ENCODE measurements at regions not wholly inside any gene's neighbourhood (a gene's known extent, or its start where the extent isn't known, plus 50 kb on each side); places are given as distances from the start of the nearest gene placed in this dataset.
"Not testable (repeated sequence)": the region's sequence is repeated elsewhere in the genome, so short reads cannot be mapped to it uniquely, and the experiment has no call there.

GRCh38 chr4:114400531-114400930 is 198.1 kb upstream of the UGT8 start:
- Histone ChIP-seq H3K4me3 (ENCODE audit: low read length) (no peak overlapping the region), H3K4me1 (ENCODE audit: control insufficient read depth, insufficient read depth, low read length) (no peaks in the 10 kb centered on the region), H3K4me2 (ENCODE audit: low read length) (no peak overlapping the region), H3K27me3 (ENCODE audit: control insufficient read depth, insufficient read depth, low read length) (no peaks in the 10 kb centered on the region), H3K9ac (ENCODE audit: low read depth, low read length) (no peak overlapping the region), H3K9me3 (replicated peaks; ENCODE audit: low read length) (no peaks in the 10 kb centered on the region), H3K36me3 (ENCODE audit: insufficient read depth, low read length) (no peaks in the 10 kb centered on the region)

- Histone ChIP-seq H3K36me3 (ENCODE audit: insufficient read depth, low read length) (no peaks in the 10 kb centered on the region), H3K4me3 (ENCODE audit: low read length) (no peak overlapping the region), H3K27me3 (ENCODE audit: control insufficient read depth, insufficient read depth, low read length) (no peaks in the 10 kb centered on the region), H3K4me2 (ENCODE audit: low read length) (no peak overlapping the region), H3K4me1 (ENCODE audit: control insufficient read depth, insufficient read depth, low read length) (no peaks in the 10 kb centered on the region), H3K9ac (ENCODE audit: low read depth, low read length) (no peak overlapping the region), H3K9me3 (replicated peaks; ENCODE audit: low read length) (no peaks in the 10 kb centered on the region)
Measured at GRCh38 chr4:114401483-114401882, 197.1 kb upstream of the UGT8 start.

- peaks cover 7% of the 10 kb centered on the region for H3K27me3 ChIP-seq (ENCODE audit: control insufficient read depth, insufficient read depth, low read length)
- H3K36me3 ChIP-seq (ENCODE audit: insufficient read depth, low read length) = no peaks in the 10 kb centered on the region
- no peak overlapping the region for H3K9ac ChIP-seq (ENCODE audit: low read depth, low read length)
- no peak overlapping the region for H3K4me2 ChIP-seq (ENCODE audit: low read length)
- no peaks in the 10 kb centered on the region for H3K4me1 ChIP-seq (ENCODE audit: control insufficient read depth, insufficient read depth, low read length)
- no peak overlapping the region for H3K4me3 ChIP-seq (ENCODE audit: low read length)
- H3K9me3 ChIP-seq (replicated peaks; ENCODE audit: low read length) = no peaks in the 10 kb centered on the region
Measured at GRCh38 chr4:114417214-114417613, 181.4 kb upstream of the UGT8 start.

- no peak overlapping the region for H3K4me3 ChIP-seq (ENCODE audit: low read length)
- no peak overlapping the region for H3K9ac ChIP-seq (ENCODE audit: low read depth, low read length)
- no peaks in the 10 kb centered on the region for H3K4me1 ChIP-seq (ENCODE audit: control insufficient read depth, insufficient read depth, low read length)
- H3K4me2 ChIP-seq (ENCODE audit: low read length) = no peak overlapping the region
- H3K9me3 ChIP-seq (replicated peaks; ENCODE audit: low read length) = no peaks in the 10 kb centered on the region
- peaks cover 7% of the 10 kb centered on the region for H3K27me3 ChIP-seq (ENCODE audit: control insufficient read depth, insufficient read depth, low read length)
- H3K36me3 ChIP-seq (ENCODE audit: insufficient read depth, low read length) = no peaks in the 10 kb centered on the region
Measured at GRCh38 chr4:114420069-114420468, 178.5 kb upstream of the UGT8 start.

GRCh38 chr4:114423582-114423981 is 175.0 kb upstream of the UGT8 start:
- Histone ChIP-seq H3K4me2 (ENCODE audit: low read length) (no peak overlapping the region), H3K9me3 (replicated peaks; ENCODE audit: low read length) (no peaks in the 10 kb centered on the region), H3K27me3 (ENCODE audit: control insufficient read depth, insufficient read depth, low read length) (peaks cover 7% of the 10 kb centered on the region), H3K4me3 (ENCODE audit: low read length) (no peak overlapping the region), H3K36me3 (ENCODE audit: insufficient read depth, low read length) (no peaks in the 10 kb centered on the region), H3K9ac (ENCODE audit: low read depth, low read length) (no peak overlapping the region), H3K4me1 (ENCODE audit: control insufficient read depth, insufficient read depth, low read length) (no peaks in the 10 kb centered on the region)

GRCh38 chr4:114435116-114435515 is 163.5 kb upstream of the UGT8 start:
- Histone ChIP-seq H3K9ac (ENCODE audit: low read depth, low read length) (no peak overlapping the region), H3K9me3 (replicated peaks; ENCODE audit: low read length) (no peaks in the 10 kb centered on the region), H3K36me3 (ENCODE audit: insufficient read depth, low read length) (no peaks in the 10 kb centered on the region), H3K27me3 (ENCODE audit: control insufficient read depth, insufficient read depth, low read length) (peaks cover 3% of the 10 kb centered on the region), H3K4me3 (ENCODE audit: low read length) (no peak overlapping the region), H3K4me2 (ENCODE audit: low read length) (no peak overlapping the region), H3K4me1 (ENCODE audit: control insufficient read depth, insufficient read depth, low read length) (no peaks in the 10 kb centered on the region)

- H3K4me2 ChIP-seq (ENCODE audit: low read length) = no peak overlapping the region
- H3K27me3 ChIP-seq (ENCODE audit: control insufficient read depth, insufficient read depth, low read length) = no peaks in the 10 kb centered on the region
- H3K4me3 ChIP-seq (ENCODE audit: low read length) = no peak overlapping the region
- no peaks in the 10 kb centered on the region for H3K4me1 ChIP-seq (ENCODE audit: control insufficient read depth, insufficient read depth, low read length)
- no peak overlapping the region for H3K9ac ChIP-seq (ENCODE audit: low read depth, low read length)
- H3K36me3 ChIP-seq (ENCODE audit: insufficient read depth, low read length) = no peaks in the 10 kb centered on the region
- no peaks in the 10 kb centered on the region for H3K9me3 ChIP-seq (replicated peaks; ENCODE audit: low read length)
Measured at GRCh38 chr4:114442856-114443255, 155.8 kb upstream of the UGT8 start.

GRCh38 chr4:114444211-114444610 is 154.4 kb upstream of the UGT8 start:
- Histone ChIP-seq H3K4me2 (ENCODE audit: low read length) (no peak overlapping the region), H3K36me3 (ENCODE audit: insufficient read depth, low read length) (no peaks in the 10 kb centered on the region), H3K4me3 (ENCODE audit: low read length) (no peak overlapping the region), H3K27me3 (ENCODE audit: control insufficient read depth, insufficient read depth, low read length) (no peaks in the 10 kb centered on the region), H3K9ac (ENCODE audit: low read depth, low read length) (no peak overlapping the region), H3K4me1 (ENCODE audit: control insufficient read depth, insufficient read depth, low read length) (no peaks in the 10 kb centered on the region), H3K9me3 (replicated peaks; ENCODE audit: low read length) (no peaks in the 10 kb centered on the region)

- not testable (repeated sequence) for H3K27me3 ChIP-seq (ENCODE audit: control insufficient read depth, insufficient read depth, low read length); H3K9ac ChIP-seq (ENCODE audit: low read depth, low read length); H3K36me3 ChIP-seq (ENCODE audit: insufficient read depth, low read length); H3K4me3 ChIP-seq (ENCODE audit: low read length); H3K9me3 ChIP-seq (replicated peaks; ENCODE audit: low read length); H3K4me1 ChIP-seq (ENCODE audit: control insufficient read depth, insufficient read depth, low read length); H3K4me2 ChIP-seq (ENCODE audit: low read length)
Measured at GRCh38 chr4:114447963-114448516, 150.6 kb upstream of the UGT8 start.

- Histone ChIP-seq H3K9ac (ENCODE audit: low read depth, low read length) (no peak overlapping the region), H3K4me3 (ENCODE audit: low read length) (no peak overlapping the region), H3K4me2 (ENCODE audit: low read length) (no peak overlapping the region), H3K9me3 (replicated peaks; ENCODE audit: low read length) (no peaks in the 10 kb centered on the region), H3K36me3 (ENCODE audit: insufficient read depth, low read length) (no peaks in the 10 kb centered on the region), H3K4me1 (ENCODE audit: control insufficient read depth, insufficient read depth, low read length) (no peaks in the 10 kb centered on the region), H3K27me3 (ENCODE audit: control insufficient read depth, insufficient read depth, low read length) (peaks cover 7% of the 10 kb centered on the region)
Measured at GRCh38 chr4:114458728-114459127, 139.9 kb upstream of the UGT8 start.

- Histone ChIP-seq H3K4me3 (ENCODE audit: low read length) (no peak overlapping the region), H3K36me3 (ENCODE audit: insufficient read depth, low read length) (no peaks in the 10 kb centered on the region), H3K9ac (ENCODE audit: low read depth, low read length) (no peak overlapping the region), H3K4me2 (ENCODE audit: low read length) (no peak overlapping the region), H3K27me3 (ENCODE audit: control insufficient read depth, insufficient read depth, low read length) (no peaks in the 10 kb centered on the region), H3K4me1 (ENCODE audit: control insufficient read depth, insufficient read depth, low read length) (no peaks in the 10 kb centered on the region), H3K9me3 (replicated peaks; ENCODE audit: low read length) (no peaks in the 10 kb centered on the region)
Measured at GRCh38 chr4:114464726-114465272, 133.8 kb upstream of the UGT8 start.

GRCh38 chr4:114465766-114466165 is 132.8 kb upstream of the UGT8 start:
- H3K9me3 ChIP-seq (replicated peaks; ENCODE audit: low read length) = no peaks in the 10 kb centered on the region
- no peaks in the 10 kb centered on the region for H3K27me3 ChIP-seq (ENCODE audit: control insufficient read depth, insufficient read depth, low read length)
- H3K4me1 ChIP-seq (ENCODE audit: control insufficient read depth, insufficient read depth, low read length) = no peaks in the 10 kb centered on the region
- no peak overlapping the region for H3K9ac ChIP-seq (ENCODE audit: low read depth, low read length)
- no peak overlapping the region for H3K4me3 ChIP-seq (ENCODE audit: low read length)
- no peak overlapping the region for H3K4me2 ChIP-seq (ENCODE audit: low read length)
- H3K36me3 ChIP-seq (ENCODE audit: insufficient read depth, low read length) = no peaks in the 10 kb centered on the region

Data from skeletal muscle satellite cell (primary cell).